ENCODE measurements at regions not wholly inside any gene's neighbourhood (a gene's known extent, or its start where the extent isn't known, plus 50 kb on each side); places are given as distances from the start of the nearest gene placed in this dataset.
"Not testable (repeated sequence)": the region's sequence is repeated elsewhere in the genome, so short reads cannot be mapped to it uniquely, and the experiment has no call there.

- no peak for DNase-seq (ENCODE audit: low read depth in 2 of 2, low spot score in 1 of 2)
Observed at GRCh38 chr4:19262467-19262866, 989.2 kb upstream of the SLIT2 start.

- DNase-seq (ENCODE audit: low read depth in 2 of 2, low spot score in 1 of 2): no peak
Observed at GRCh38 chr4:19260346-19260745, 991.4 kb upstream of the SLIT2 start.

GRCh38 chr4:19259920-19260319, 991.8 kb upstream of the SLIT2 start:
- DNase-seq (ENCODE audit: low read depth in 2 of 2, low spot score in 1 of 2): no peak

GRCh38 chr4:19256823-19257222, 994.9 kb upstream of the SLIT2 start:
- no peak for DNase-seq (ENCODE audit: low read depth in 2 of 2, low spot score in 1 of 2)

GRCh38 chr4:19254486-19254885, 997.2 kb upstream of the SLIT2 start:
- no peak for DNase-seq (ENCODE audit: low read depth in 2 of 2, low spot score in 1 of 2)

GRCh38 chr4:19248023-19248422, 1003.7 kb upstream of the SLIT2 start:
- no peak for DNase-seq (ENCODE audit: low read depth in 2 of 2, low spot score in 1 of 2)

GRCh38 chr4:19241895-19242294, 1009.8 kb upstream of the SLIT2 start:
- DNase-seq (ENCODE audit: low read depth in 2 of 2, low spot score in 1 of 2): no peak

- DNase-seq (ENCODE audit: low read depth in 2 of 2, low spot score in 1 of 2): no peak
Observed at GRCh38 chr4:19239565-19239964, 1012.1 kb upstream of the SLIT2 start.

- DNase-seq (ENCODE audit: low read depth in 2 of 2, low spot score in 1 of 2): no peak
Observed at GRCh38 chr4:19236473-19236872, 1015.2 kb upstream of the SLIT2 start.

- DNase-seq (ENCODE audit: low read depth in 2 of 2, low spot score in 1 of 2): no peak
Observed at GRCh38 chr4:19230906-19231545, 1020.7 kb upstream of the SLIT2 start.

- no peak for DNase-seq (ENCODE audit: low read depth in 2 of 2, low spot score in 1 of 2)
Observed at GRCh38 chr4:19227701-19228100, 1024.0 kb upstream of the SLIT2 start.

- no peak for DNase-seq (ENCODE audit: low read depth in 2 of 2, low spot score in 1 of 2)
Observed at GRCh38 chr4:19224820-19225219, 1026.9 kb upstream of the SLIT2 start.

- no peak for DNase-seq (ENCODE audit: low read depth in 2 of 2, low spot score in 1 of 2)
Observed at GRCh38 chr4:19216476-19216875, 1035.2 kb upstream of the SLIT2 start.

GRCh38 chr4:19214591-19215186, 1037.0 kb upstream of the SLIT2 start:
- DNase-seq (ENCODE audit: low read depth in 2 of 2, low spot score in 1 of 2): no peak

- DNase-seq (ENCODE audit: low read depth in 2 of 2, low spot score in 1 of 2): no peak
Observed at GRCh38 chr4:19213388-19213787, 1038.3 kb upstream of the SLIT2 start.

- no peak for DNase-seq (ENCODE audit: low read depth in 2 of 2, low spot score in 1 of 2)
Observed at GRCh38 chr4:19205853-19206252, 1045.9 kb upstream of the SLIT2 start.

- not testable (repeated sequence) for DNase-seq (ENCODE audit: low read depth in 2 of 2, low spot score in 1 of 2)
Observed at GRCh38 chr4:19197838-19198237, 1053.9 kb upstream of the SLIT2 start.

GRCh38 chr4:19195696-19196095, 1056.0 kb upstream of the SLIT2 start:
- DNase-seq (ENCODE audit: low read depth in 2 of 2, low spot score in 1 of 2): no peak

GRCh38 chr4:19194672-19195071, 1057.0 kb upstream of the SLIT2 start:
- no peak for DNase-seq (ENCODE audit: low read depth in 2 of 2, low spot score in 1 of 2)

- no peak for DNase-seq (ENCODE audit: low read depth in 2 of 2, low spot score in 1 of 2)
Observed at GRCh38 chr4:19193274-19193981, 1058.3 kb upstream of the SLIT2 start.

- DNase-seq (ENCODE audit: low read depth in 2 of 2, low spot score in 1 of 2): no peak
Observed at GRCh38 chr4:19191979-19192650, 1059.6 kb upstream of the SLIT2 start.

- no peak for DNase-seq (ENCODE audit: low read depth in 2 of 2, low spot score in 1 of 2)
Observed at GRCh38 chr4:19187691-19188090, 1064.0 kb upstream of the SLIT2 start.
